ENCODE measurements at regions not wholly inside any gene's neighbourhood (a gene's known extent, or its start where the extent isn't known, plus 50 kb on each side); places are given as distances from the start of the nearest gene placed in this dataset.

DNA sequence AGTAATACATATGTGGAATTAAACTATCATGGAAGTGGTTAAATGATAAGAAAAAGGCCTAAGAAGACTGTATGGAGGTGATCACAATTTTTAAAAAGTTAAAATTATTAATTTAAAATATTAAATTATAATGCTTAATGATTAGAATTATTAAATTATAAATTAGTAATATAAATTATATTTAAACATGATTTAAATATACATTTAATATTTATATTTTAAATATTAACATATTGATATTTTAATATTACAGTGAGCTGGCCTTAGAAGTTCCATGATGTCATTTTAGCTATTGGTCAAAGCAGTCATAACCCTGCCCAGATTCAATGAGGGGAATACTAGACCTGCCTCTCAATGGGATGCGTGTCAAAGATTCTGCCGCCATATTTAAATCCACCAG is 281.2 kb downstream of the PRDM2 start:
- peaks cover 3% of the 10 kb centered on the region for H3K27me3 Mint-ChIP-seq
- H3K27ac Mint-ChIP-seq, result no peak overlapping the region
- no peak for DNase-seq
- H3K9me3 Mint-ChIP-seq, result no peaks in the 10 kb centered on the region
- no peaks in the 10 kb centered on the region for H3K4me1 Mint-ChIP-seq
- no peak overlapping the region for H3K4me3 Mint-ChIP-seq
- H3K36me3 Mint-ChIP-seq, result no peaks in the 10 kb centered on the region

DNA sequence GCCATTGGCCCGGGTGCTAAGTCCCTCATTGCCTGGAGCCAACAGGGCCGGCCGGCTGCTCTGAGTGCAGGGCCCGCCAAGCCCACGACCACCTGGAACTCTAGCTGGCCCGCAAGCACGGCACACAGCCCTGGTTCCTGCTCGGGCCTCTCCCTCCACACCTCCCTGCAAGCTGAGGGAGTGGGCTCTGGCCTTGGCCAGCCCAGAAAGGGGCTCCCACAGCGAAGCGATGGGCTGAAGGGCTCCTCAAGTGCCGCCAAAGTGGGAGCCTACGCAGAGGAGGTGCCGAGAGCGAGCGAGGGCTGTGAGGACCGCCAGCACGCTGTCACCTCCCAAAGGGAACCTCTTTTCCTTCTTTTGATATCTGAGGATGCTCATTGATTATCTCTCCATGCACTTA is 283.4 kb downstream of the PRDM2 start:
- H3K4me3 Mint-ChIP-seq, result no peak overlapping the region

DNA sequence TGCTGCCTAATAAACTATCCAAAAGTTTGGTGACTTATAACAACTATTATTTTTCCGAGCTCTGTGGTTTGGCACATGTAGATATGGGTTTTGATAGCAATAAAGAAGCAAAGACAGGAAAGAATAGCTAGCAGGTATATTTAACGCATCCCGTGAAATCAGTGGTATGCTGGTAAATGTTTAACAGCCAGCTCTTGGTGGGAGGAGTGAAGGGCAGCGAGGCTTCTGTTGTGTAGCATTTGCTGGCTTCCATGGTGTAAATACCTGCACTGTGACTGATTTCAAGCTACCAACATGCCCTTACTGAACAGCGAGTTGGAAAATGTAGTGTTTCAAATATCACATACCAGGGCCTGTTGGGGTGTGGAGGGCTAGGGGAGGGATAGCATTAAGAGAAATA is 291.0 kb downstream of the PRDM2 start:
- Mint-ChIP-seq H3K4me3 (no peak overlapping the region), H3K27me3 (peaks cover 33% of the 10 kb centered on the region), H3K4me1 (no peaks in the 10 kb centered on the region), H3K36me3 (no peaks in the 10 kb centered on the region), H3K9me3 (peaks cover 5% of the 10 kb centered on the region), H3K27ac (no peak overlapping the region)
- no peak for DNase-seq

More for the DNA sequence above, 283.4 kb downstream of the PRDM2 start:
- Mint-ChIP-seq H3K9me3 (peaks cover 1% of the 10 kb centered on the region), H3K27ac (no peak overlapping the region), H3K4me1 (no peaks in the 10 kb centered on the region), H3K36me3 (no peaks in the 10 kb centered on the region), H3K27me3 (peaks cover 4% of the 10 kb centered on the region)
- DNase-seq, result no peak

DNA sequence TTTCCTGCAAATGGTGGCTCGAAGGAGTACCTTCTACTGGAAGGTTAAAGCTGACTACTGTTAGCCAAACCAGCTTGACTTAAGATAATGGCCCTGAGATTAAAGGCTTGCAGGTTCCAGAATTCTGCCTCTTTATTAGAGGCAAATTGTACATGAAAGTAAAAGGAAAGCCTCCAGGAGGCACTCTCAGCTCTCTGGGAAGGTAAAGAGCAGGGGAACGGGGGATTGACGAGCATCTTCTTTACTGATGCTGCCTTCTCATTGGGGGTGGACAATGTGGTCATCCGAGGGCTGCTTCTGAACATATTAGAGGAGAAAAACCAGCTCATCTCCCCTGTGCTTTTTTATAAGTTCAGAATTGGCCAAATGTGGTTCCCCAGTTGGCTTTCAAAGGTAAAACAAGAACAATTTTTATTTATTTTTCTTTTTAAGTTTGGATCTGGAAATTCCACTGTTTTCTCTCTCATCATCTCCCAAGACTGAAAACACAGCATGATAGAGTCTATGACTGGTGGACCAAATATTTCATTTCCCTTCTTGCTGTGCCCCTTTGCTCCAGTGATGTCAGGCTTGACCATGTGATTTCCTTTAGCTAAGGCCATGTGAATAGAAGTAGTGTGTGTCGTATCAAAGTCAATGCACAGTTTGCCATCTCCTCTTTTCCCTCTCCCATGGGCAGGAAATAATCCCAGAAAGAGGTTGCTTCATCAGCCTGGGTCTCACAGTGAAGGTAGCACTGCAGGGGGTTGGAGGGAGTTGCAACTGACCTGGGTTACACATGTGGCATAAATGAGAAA is 292.7 kb downstream of the PRDM2 start:
- DNase-seq, result no peak
- Mint-ChIP-seq H3K4me3 (no peak overlapping the region), H3K27me3 (peaks cover 30% of the 10 kb centered on the region), H3K9me3 (peaks cover 11% of the 10 kb centered on the region), H3K27ac (no peak overlapping the region), H3K36me3 (no peaks in the 10 kb centered on the region), H3K4me1 (no peaks in the 10 kb centered on the region)

DNA sequence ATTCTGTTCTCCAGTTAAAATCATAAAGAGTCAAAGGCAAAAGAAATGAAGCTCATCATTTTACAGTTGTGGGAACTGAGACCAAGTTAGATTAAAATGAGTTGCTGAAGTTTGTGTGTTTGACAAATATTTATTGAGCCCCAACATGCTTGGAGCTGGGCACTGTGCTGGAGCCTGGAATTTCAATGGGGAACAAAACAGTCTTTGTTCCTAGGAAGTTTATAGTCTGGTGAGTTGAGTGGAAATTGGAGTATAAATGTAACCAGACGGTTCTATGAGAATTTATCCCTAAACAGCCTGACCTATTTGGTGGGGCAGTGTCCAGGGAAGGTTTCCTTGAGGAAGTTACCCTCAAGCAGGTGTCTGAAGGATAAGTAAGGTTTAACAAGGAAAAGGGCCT is 294.4 kb downstream of the PRDM2 start:
- DNase-seq, result no peak

DNA sequence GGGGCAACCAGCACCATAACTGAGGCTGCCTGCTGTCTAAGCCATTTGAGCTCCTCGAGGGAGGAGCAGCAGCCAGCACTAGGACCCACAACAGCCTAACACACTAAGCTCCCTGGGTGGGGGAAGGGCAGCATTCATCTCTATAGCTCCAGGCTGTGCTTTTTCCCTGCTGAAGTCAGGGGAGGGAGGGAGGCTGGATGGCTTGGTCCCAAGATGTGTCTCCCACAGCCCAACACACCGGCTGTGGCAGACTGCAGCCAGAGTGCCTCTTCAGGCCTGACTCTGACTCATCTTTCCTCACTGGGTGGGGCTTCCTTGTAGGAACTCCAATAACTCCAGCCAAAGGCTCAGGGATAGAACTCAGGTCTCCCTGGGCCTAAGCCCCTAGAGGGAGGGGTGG is 296.3 kb downstream of the PRDM2 start:
- no peak for DNase-seq
- Mint-ChIP-seq H3K36me3 (peaks cover 7% of the 10 kb centered on the region), H3K27me3 (peaks cover 20% of the 10 kb centered on the region), H3K27ac (no peak overlapping the region), H3K4me1 (no peaks in the 10 kb centered on the region), H3K4me3 (no peak overlapping the region), H3K9me3 (peaks cover 30% of the 10 kb centered on the region)

More for the DNA sequence above, 294.4 kb downstream of the PRDM2 start:
- peaks cover 19% of the 10 kb centered on the region for H3K9me3 Mint-ChIP-seq
- H3K4me1 Mint-ChIP-seq, result no peaks in the 10 kb centered on the region
- H3K27ac Mint-ChIP-seq, result no peak overlapping the region
- H3K27me3 Mint-ChIP-seq, result peaks cover 30% of the 10 kb centered on the region
- H3K4me3 Mint-ChIP-seq, result no peak overlapping the region
- peaks cover 1% of the 10 kb centered on the region for H3K36me3 Mint-ChIP-seq

DNA sequence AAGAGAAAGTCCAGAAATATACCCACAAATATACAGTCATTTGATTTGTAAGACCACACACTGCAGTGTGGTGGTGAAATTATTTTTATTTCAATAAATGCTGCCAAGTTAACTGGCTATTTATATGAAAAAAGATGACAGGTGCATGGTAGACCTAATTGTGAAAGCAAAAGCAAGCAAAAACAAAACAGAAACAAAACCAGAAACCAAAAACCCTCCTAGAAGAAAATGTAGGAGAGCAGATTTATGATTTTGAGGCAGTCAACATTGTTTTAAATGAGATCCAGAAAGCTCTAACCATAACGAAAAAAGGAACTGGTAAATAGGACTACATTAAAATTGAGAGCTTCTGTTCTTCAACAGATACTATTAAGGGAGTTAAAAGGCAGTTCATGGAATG is 303.6 kb downstream of the PRDM2 start:
- Mint-ChIP-seq H3K9me3 (peaks cover 23% of the 10 kb centered on the region), H3K4me1 (no peaks in the 10 kb centered on the region), H3K36me3 (peaks cover 7% of the 10 kb centered on the region), H3K4me3 (no peak overlapping the region), H3K27ac (no peak overlapping the region), H3K27me3 (peaks cover 11% of the 10 kb centered on the region)
- DNase-seq, result no peak

DNA sequence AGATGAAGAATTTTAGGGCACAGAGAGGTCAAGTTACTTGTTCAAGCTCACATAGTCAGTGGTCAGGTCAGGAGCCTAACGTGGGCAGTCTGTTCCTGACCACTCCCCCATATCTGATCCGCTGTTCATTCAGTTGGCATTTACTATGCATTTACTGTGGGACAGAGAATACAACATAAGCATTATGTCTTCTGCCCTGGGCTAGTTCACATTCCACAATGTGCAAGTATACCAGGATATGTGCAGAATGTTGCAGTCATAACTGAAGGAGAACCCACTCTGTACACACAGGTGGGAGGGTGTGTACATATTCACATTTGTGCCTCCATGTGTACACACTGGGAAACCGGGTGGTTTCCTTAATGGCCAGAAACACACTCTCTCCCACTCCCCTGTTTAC is 309.6 kb downstream of the PRDM2 start:
- H3K4me1 Mint-ChIP-seq, result no peaks in the 10 kb centered on the region

DNA sequence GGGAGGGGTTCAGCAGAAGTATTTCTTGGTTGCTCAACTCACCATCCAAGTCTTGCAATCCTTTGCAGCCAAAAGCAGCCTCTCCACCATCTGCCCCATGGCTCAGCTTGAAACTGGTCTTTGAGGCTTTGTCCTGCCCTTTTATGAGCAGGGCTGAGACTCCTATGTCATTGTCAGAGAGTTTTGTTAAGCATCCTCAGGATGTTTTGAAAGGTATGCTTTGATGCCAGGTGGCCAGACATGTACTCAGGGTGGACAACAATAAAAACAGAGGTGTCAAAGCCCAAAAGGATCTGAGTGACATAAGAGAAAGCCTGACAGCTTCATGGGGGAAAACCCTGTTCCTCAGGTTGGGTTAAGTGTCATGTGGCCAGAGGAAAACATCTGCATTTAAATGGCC is 310.5 kb downstream of the PRDM2 start:
- Mint-ChIP-seq H3K27me3 (peaks cover 15% of the 10 kb centered on the region), H3K27ac (no peak overlapping the region), H3K9me3 (peaks cover 2% of the 10 kb centered on the region), H3K36me3 (no peaks in the 10 kb centered on the region), H3K4me1 (no peaks in the 10 kb centered on the region), H3K4me3 (no peak overlapping the region)
- DNase-seq, result no peak

More for the DNA sequence above, 309.6 kb downstream of the PRDM2 start:
- H3K27ac Mint-ChIP-seq, result no peak overlapping the region
- DNase-seq, result no peak
- H3K36me3 Mint-ChIP-seq, result no peaks in the 10 kb centered on the region
- no peak overlapping the region for H3K4me3 Mint-ChIP-seq
- peaks cover 2% of the 10 kb centered on the region for H3K9me3 Mint-ChIP-seq
- peaks cover 15% of the 10 kb centered on the region for H3K27me3 Mint-ChIP-seq

DNA sequence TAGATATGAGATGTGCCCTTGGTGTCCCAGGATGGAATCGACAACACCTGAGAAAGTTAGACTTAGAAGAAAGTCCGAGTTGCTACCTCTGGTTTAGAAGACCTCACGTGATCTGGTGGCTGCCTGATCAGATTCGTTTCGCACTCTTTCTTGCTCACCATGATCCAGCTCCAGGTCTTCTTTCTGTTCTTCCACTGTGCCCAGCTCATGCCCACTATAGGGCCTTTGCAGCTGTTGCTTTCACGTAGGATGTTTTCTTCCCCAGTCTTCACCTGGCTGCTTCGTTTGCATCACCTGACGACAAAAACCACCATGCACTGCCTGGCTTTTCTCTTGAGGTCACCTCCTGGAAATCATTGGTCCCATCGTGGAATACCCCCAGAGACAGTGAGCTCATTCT is 311.1 kb downstream of the PRDM2 start:
- peaks cover 15% of the 10 kb centered on the region for H3K27me3 Mint-ChIP-seq
- H3K4me1 Mint-ChIP-seq, result no peaks in the 10 kb centered on the region
- H3K36me3 Mint-ChIP-seq, result no peaks in the 10 kb centered on the region
- H3K9me3 Mint-ChIP-seq, result peaks cover 2% of the 10 kb centered on the region
- H3K4me3 Mint-ChIP-seq, result no peak overlapping the region
- no peak for DNase-seq
- H3K27ac Mint-ChIP-seq, result no peak overlapping the region

DNA sequence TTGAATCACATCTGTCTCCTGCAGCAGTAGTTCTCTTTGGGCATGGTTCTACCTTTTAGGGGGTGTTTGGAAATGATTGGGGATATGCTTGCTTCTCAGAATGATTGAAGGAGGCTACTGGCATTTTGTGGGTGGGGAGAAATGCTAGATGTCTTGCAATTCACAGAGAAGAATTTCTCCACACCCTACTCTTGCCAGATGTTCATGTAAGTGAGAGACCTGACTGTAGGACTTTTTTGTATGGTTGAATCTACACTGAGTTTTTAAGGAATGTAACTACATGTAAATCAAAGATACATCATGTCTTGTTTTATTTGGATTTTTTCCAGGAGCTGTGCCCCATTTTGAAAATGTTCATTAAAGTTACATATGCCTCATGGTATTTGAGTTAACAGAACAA is 311.9 kb downstream of the PRDM2 start:
- peaks cover 2% of the 10 kb centered on the region for H3K9me3 Mint-ChIP-seq
- no peaks in the 10 kb centered on the region for H3K36me3 Mint-ChIP-seq
- H3K27ac Mint-ChIP-seq, result no peak overlapping the region
- DNase-seq, result no peak
- no peak overlapping the region for H3K4me3 Mint-ChIP-seq
- peaks cover 18% of the 10 kb centered on the region for H3K27me3 Mint-ChIP-seq
- H3K4me1 Mint-ChIP-seq, result no peaks in the 10 kb centered on the region

DNA sequence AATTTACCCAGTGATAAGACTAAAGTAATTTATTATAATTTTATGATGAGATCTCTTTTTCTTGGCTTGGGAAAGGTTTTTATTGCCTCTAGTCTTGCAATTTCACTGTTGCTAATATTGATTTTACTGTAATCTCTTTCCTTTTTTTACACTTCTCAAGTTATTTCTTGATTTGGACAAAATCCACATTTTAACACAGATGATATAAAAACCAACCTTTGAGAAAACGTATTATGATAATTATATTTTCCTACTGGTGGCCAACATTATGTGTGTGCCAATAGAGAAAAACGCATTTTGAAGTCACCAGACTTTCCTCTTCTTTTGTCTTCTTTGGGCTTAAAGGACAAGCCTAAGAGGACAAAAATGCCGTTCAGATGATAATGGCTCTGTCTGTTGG is 314.9 kb downstream of the PRDM2 start:
- H3K36me3 Mint-ChIP-seq, result no peaks in the 10 kb centered on the region

DNA sequence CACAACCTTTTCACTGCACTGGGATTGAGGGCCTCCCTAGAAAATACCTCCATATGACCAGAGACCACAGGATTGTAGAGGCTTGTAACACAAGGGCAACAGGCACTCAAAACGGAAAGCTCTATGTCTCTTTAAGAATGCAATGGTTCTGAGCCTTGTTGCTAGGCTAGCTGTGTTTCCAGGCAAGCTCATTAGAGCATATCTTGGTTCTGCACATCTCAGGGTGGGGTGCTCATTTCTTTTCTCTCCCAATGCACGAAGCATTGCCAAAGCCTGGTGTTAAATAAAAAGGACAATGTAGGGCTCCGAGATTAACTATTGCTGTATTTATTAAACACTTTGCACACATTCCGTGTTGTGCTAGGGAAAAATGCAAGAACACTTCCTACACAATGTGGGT is 315.9 kb downstream of the PRDM2 start:
- Mint-ChIP-seq H3K27ac (no peak overlapping the region), H3K36me3 (no peaks in the 10 kb centered on the region), H3K4me3 (no peak overlapping the region), H3K27me3 (peaks cover 9% of the 10 kb centered on the region), H3K4me1 (no peaks in the 10 kb centered on the region), H3K9me3 (no peaks in the 10 kb centered on the region)
- DNase-seq, result no peak

More for the DNA sequence above, 314.9 kb downstream of the PRDM2 start:
- Mint-ChIP-seq H3K4me1 (no peaks in the 10 kb centered on the region), H3K27me3 (peaks cover 11% of the 10 kb centered on the region), H3K27ac (no peak overlapping the region), H3K9me3 (no peaks in the 10 kb centered on the region), H3K4me3 (no peak overlapping the region)
- no peak for DNase-seq

DNA sequence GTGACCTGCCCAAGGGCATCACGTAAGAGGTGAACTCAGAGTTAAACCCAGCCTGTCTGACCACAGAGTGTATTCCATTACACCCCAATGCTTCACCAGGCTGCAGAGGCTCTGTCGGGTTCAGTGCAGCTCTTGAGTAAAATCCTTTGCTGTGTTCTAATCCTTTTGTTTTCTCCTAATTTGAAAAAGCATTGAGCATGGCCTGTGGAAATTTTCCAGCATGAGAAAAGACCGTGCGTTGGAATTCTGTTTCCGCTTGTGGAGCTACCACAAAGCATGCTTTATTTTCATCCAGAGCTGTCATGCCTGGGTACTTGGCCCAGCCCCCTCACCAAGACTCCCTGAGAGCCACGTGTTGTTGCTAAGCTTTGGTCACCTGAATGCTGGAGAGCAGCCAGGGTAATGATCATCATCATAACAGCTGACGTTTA is 317.6 kb downstream of the PRDM2 start:
- no peaks in the 10 kb centered on the region for H3K36me3 Mint-ChIP-seq
- no peak for DNase-seq
- peaks cover 7% of the 10 kb centered on the region for H3K27me3 Mint-ChIP-seq
- H3K4me3 Mint-ChIP-seq, result no peak overlapping the region
- H3K4me1 Mint-ChIP-seq, result no peaks in the 10 kb centered on the region
- H3K27ac Mint-ChIP-seq, result no peak overlapping the region
- H3K9me3 Mint-ChIP-seq, result no peaks in the 10 kb centered on the region

DNA sequence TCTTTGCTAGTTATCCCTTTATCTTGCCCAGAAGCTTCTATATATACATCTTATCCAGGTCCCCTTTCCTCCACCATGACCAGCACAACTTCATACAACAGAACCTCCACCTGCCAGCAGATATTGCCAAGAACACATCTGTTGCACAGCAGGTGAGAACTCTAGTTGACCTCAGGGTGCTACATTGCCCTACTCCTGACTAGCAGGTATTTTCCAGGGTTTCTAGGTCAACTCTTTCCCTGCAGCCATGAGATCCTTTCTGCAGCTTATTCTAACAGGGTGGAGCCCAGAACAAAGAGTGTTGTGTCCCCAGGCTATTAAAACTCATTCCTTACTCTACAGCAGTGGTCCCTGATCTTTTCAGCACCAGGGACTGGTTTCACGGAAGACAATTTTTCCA is 319.5 kb downstream of the PRDM2 start:
- no peak overlapping the region for H3K27ac Mint-ChIP-seq
- no peak for DNase-seq
- no peaks in the 10 kb centered on the region for H3K36me3 Mint-ChIP-seq
- H3K27me3 Mint-ChIP-seq, result peaks cover 13% of the 10 kb centered on the region
- no peak overlapping the region for H3K4me3 Mint-ChIP-seq
- H3K4me1 Mint-ChIP-seq, result no peaks in the 10 kb centered on the region
- no peaks in the 10 kb centered on the region for H3K9me3 Mint-ChIP-seq

DNA sequence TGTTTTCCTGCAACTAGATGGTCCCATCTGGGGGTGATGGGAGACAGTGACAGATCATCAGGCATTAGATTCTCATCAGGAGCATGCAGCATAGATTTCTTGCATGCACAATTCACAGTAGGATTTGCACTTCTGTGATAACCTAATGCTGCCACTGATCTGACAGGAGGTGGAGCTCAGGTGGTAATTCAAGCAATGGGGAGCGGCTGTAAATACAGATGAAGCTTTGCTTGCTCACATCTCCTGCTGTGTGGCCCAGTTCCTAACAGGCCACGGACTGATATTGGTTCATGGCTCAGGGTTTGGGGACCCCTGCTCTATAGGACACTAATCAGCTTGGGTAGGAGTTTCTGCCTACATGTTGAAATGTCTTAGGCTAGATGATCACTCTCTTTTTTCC is 320.0 kb downstream of the PRDM2 start:
- Mint-ChIP-seq H3K4me3 (no peak overlapping the region), H3K27ac (no peak overlapping the region), H3K4me1 (no peaks in the 10 kb centered on the region), H3K9me3 (no peaks in the 10 kb centered on the region), H3K36me3 (no peaks in the 10 kb centered on the region), H3K27me3 (peaks cover 13% of the 10 kb centered on the region)
- DNase-seq, result no peak

Measured in activated naive CD8-positive, alpha-beta T cell treated with anti-CD3 and anti-CD28 coated beads for 36 hours (primary cell).